Smooth muscle cell (in vitro differentiated cells): ENCODE measurements at regions not wholly inside any gene's neighbourhood (a gene's known extent, or its start where the extent isn't known, plus 50 kb on each side); places are given as distances from the start of the nearest gene placed in this dataset.
"Not testable (repeated sequence)": the region's sequence is repeated elsewhere in the genome, so short reads cannot be mapped to it uniquely, and the experiment has no call there.

Source experiments
- DNase-seq: peaks from one replicate; lab custom pipeline; 2025; ENCODE audit not compliant: unreplicated experiment; lab: John Stamatoyannopoulos, UW
- H2AFZ ChIP-seq: fragments of 200-600 bp; sonication (generic); 2 replicates; pipeline ENCODE4 v1.6.0; 2016; ENCODE audit warnings: antibody characterized with exemption, low read depth, mild to moderate bottlenecking
- H3F3A ChIP-seq: fragments of 200-600 bp; sonication (generic); 2 replicates; pipeline ENCODE4 v1.6.0; 2017; ENCODE audit warnings: antibody characterized with exemption, low read depth
- H3K27ac ChIP-seq: fragments of 200-600 bp; sonication (generic); 2 replicates; pipeline ENCODE4 v1.5.1; 2016; ENCODE audit warnings: low read depth, mild to moderate bottlenecking
- H3K27me3 ChIP-seq: fragments of 200-600 bp; sonication (generic); 2 replicates; pipeline ENCODE4 v1.6.1; 2016; ENCODE audit warnings: low read depth, mild to moderate bottlenecking
- H3K36me3 ChIP-seq: fragments of 200-600 bp; sonication (generic); 2 replicates; pipeline ENCODE4 v1.5.1; 2016; ENCODE audit warnings: low read depth
- H3K4me1 ChIP-seq: fragments of 200-600 bp; sonication (generic); 2 replicates; pipeline ENCODE4 v1.5.1; 2016; ENCODE audit warnings: low read depth
- H3K4me2 ChIP-seq: fragments of 200-600 bp; sonication (generic); 2 replicates; pipeline ENCODE4 v1.6.0; 2016; ENCODE audit warnings: mild to moderate bottlenecking
- H3K4me3 ChIP-seq: fragments of 200-600 bp; sonication (generic); 2 replicates; pipeline ENCODE4 v1.5.1; 2016; ENCODE audit warnings: mild to moderate bottlenecking
- H3K79me2 ChIP-seq: fragments of 200-600 bp; sonication (generic); 2 replicates; pipeline ENCODE4 v1.6.0; 2016; ENCODE audit warnings: low read depth, mild to moderate bottlenecking
- H3K9ac ChIP-seq: fragments of 200-600 bp; sonication (generic); 2 replicates; pipeline ENCODE4 v1.6.0; 2016; ENCODE audit warnings: low read depth
- H3K9me3 ChIP-seq: fragments of 200-600 bp; sonication (generic); replicated peaks from 2 replicates; pipeline ENCODE4 v1.5.1; 2016; ENCODE audit warnings: low read depth
- H4K20me1 ChIP-seq: fragments of 200-600 bp; sonication (generic); 2 replicates; pipeline ENCODE4 v1.6.0; 2016; ENCODE audit warnings: low read depth
- CTCF ChIP-seq: fragments of 200-600 bp; sonication (generic); IDR thresholded peaks from 2 replicates; pipeline ENCODE4 v1.5.1; 2017; ENCODE audit warnings: borderline replicate concordance, mild to moderate bottlenecking, antibody characterized with exemption; ENCODE audit not compliant: insufficient read depth, poor library complexity, severe bottlenecking
- WGBS: methylation state at CpG from one replicate; pipeline ENCODE4 v1.1.7; 2016; ENCODE audit warnings: low lambda C conversion rate; 5-methylcytosine and 5-hydroxymethylcytosine counted together

GRCh38 chr1:182325339-182325738, 66.3 kb downstream of the GLUL start:
- no peak for DNase-seq
- no peaks in the 10 kb centered on the region for H3K9me3 ChIP-seq
- H3K9ac ChIP-seq = no peak overlapping the region
- no peak overlapping the region for H3K4me2 ChIP-seq
- H3K36me3 ChIP-seq = no peaks in the 10 kb centered on the region
- no peaks in the 10 kb centered on the region for H3F3A ChIP-seq
- no peaks in the 10 kb centered on the region for H3K4me1 ChIP-seq
- H4K20me1 ChIP-seq = no peaks in the 10 kb centered on the region
- no peak overlapping the region for H2AFZ ChIP-seq
- no peaks in the 10 kb centered on the region for H3K27me3 ChIP-seq
- WGBS = 96% methylated on average over 2 of the region's 2 CpGs
- no peaks in the 10 kb centered on the region for H3K79me2 ChIP-seq
- TF ChIP-seq CTCF = no peak
- no peak overlapping the region for H3K4me3 ChIP-seq
- H3K27ac ChIP-seq = no peak overlapping the region

GRCh38 chr1:182321532-182321931, 70.1 kb downstream of the GLUL start:
- not testable (repeated sequence) for H2AFZ ChIP-seq, H3K4me1 ChIP-seq, H3K36me3 ChIP-seq, H3K79me2 ChIP-seq, H3F3A ChIP-seq, H4K20me1 ChIP-seq, H3K27me3 ChIP-seq, H3K27ac ChIP-seq, H3K4me2 ChIP-seq, H3K9me3 ChIP-seq, H3K9ac ChIP-seq, DNase-seq, H3K4me3 ChIP-seq
- WGBS = 89% methylated on average over 6 of the region's 6 CpGs

GRCh38 chr1:182317611-182318161, 73.9 kb downstream of the GLUL start:
- no peaks in the 10 kb centered on the region for H3K9me3 ChIP-seq
- no peak for TF ChIP-seq CTCF
- no peak overlapping the region for H3K27ac ChIP-seq
- H2AFZ ChIP-seq = no peak overlapping the region
- WGBS = 61% methylated on average over 1 of the region's 1 CpG
- H4K20me1 ChIP-seq = no peaks in the 10 kb centered on the region
- no peak overlapping the region for H3K9ac ChIP-seq
- H3K4me2 ChIP-seq = no peak overlapping the region
- H3K36me3 ChIP-seq = no peaks in the 10 kb centered on the region
- no peak overlapping the region for H3K4me3 ChIP-seq
- H3F3A ChIP-seq = peaks cover 7% of the 10 kb centered on the region
- H3K4me1 ChIP-seq = peaks cover 16% of the 10 kb centered on the region
- no peaks in the 10 kb centered on the region for H3K79me2 ChIP-seq
- no peak for DNase-seq
- H3K27me3 ChIP-seq = no peaks in the 10 kb centered on the region

GRCh38 chr1:182316454-182316853, 75.1 kb downstream of the GLUL start:
- peaks cover 16% of the 10 kb centered on the region for H3K4me1 ChIP-seq
- not testable (repeated sequence) for H2AFZ ChIP-seq, H3K27ac ChIP-seq, H3K4me3 ChIP-seq, H3K4me2 ChIP-seq, H3K27me3 ChIP-seq, H3K79me2 ChIP-seq, H3K9me3 ChIP-seq, H3K36me3 ChIP-seq, H3K9ac ChIP-seq, H3F3A ChIP-seq, DNase-seq, H4K20me1 ChIP-seq
- 92% methylated on average over 3 of the region's 3 CpGs for WGBS

GRCh38 chr1:182315167-182315556, 76.4 kb downstream of the GLUL start:
- 3% methylated on average over 5 of the region's 5 CpGs for WGBS

More at GRCh38 chr1:182315167-182315556, 76.4 kb downstream of the GLUL start:
- Histone ChIP-seq H3K79me2 (no peaks in the 10 kb centered on the region), H3F3A (peaks cover 7% of the 10 kb centered on the region), H3K9me3 (no peaks in the 10 kb centered on the region), H3K27ac (no peak overlapping the region), H2AFZ (no peak overlapping the region), H3K4me3 (no peak overlapping the region), H3K9ac (no peak overlapping the region), H3K27me3 (no peaks in the 10 kb centered on the region), H3K4me1 (peaks cover 16% of the 10 kb centered on the region), H3K4me2 (no peak overlapping the region), H4K20me1 (no peaks in the 10 kb centered on the region), H3K36me3 (no peaks in the 10 kb centered on the region)
- no peak for DNase-seq
- TF ChIP-seq CTCF = no peak
